Skin of body (tissue), 1 donor: ENCODE measurements at regions not wholly inside any gene's neighbourhood (a gene's known extent, or its start where the extent isn't known, plus 50 kb on each side); places are given as distances from the start of the nearest gene placed in this dataset.

Experiments used
- DNase-seq: peaks from one replicate; lab custom pipeline; 2025; lab: John Stamatoyannopoulos, UW

DNA sequence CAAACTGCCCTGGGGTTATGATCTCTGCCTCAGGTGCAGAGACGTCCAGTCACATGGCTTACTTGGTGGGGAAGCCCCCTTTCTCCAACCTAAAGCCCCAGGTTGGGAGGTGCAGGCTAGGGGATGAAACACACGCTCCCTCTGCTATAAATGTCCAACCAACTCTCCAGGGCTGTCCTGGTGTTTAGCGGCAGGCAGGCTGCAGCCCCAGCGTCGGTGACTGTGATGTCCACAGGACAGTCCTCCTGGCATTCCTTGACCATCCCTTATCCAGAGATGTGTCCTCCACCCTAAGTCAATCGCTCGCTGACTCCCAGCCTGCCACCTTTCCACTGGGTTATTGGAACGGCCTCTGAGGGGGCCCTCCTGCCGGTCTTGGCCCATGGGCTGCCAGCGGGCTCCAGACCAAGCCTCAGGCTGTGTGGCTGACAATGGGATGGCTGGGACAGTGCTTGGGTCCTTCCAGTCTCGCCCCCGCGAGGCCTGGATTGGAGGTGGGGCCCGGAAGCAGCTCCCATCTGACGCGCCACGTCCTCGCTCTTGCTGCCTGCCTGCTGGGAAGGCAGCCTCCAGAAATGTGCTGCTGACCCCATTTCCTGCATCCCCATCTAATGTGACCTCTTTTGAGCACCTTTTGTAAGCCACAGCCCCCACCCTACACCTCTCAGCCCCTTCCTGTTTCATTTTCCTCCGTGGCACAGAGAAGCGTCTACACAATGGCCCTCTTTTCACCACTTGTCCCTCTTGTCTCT, 60.8 kb upstream of the ADRA2C start:
- DNase-seq = no peak

DNA sequence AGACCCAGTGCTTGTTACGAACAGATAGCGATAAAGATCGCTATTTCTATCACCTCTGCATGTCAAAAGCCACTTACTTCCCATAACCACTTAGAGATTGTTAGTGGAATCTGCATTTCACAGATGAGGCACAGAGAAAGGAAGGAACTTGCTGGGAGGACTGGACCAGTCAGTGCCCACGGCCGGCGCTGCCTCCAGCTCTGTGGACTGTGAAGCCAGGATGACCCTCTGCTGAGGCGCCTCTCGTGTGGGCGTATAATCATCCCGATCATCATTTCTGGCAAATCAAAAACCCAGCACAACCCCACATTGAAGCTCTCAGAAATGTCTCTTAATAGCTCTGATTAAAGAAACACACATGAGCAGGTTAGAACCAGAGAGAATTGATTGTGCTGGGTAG, 61.5 kb upstream of the ADRA2C start:
- no peak for DNase-seq

- DNase-seq = no peak
Observed at GRCh38 chr4:3703677-3704521, 62.3 kb upstream of the ADRA2C start.

- no peak for DNase-seq
Observed at GRCh38 chr4:3703343-3703676, 62.9 kb upstream of the ADRA2C start.

- no peak for DNase-seq
Observed at GRCh38 chr4:3702561-3703221, 63.5 kb upstream of the ADRA2C start.

DNA sequence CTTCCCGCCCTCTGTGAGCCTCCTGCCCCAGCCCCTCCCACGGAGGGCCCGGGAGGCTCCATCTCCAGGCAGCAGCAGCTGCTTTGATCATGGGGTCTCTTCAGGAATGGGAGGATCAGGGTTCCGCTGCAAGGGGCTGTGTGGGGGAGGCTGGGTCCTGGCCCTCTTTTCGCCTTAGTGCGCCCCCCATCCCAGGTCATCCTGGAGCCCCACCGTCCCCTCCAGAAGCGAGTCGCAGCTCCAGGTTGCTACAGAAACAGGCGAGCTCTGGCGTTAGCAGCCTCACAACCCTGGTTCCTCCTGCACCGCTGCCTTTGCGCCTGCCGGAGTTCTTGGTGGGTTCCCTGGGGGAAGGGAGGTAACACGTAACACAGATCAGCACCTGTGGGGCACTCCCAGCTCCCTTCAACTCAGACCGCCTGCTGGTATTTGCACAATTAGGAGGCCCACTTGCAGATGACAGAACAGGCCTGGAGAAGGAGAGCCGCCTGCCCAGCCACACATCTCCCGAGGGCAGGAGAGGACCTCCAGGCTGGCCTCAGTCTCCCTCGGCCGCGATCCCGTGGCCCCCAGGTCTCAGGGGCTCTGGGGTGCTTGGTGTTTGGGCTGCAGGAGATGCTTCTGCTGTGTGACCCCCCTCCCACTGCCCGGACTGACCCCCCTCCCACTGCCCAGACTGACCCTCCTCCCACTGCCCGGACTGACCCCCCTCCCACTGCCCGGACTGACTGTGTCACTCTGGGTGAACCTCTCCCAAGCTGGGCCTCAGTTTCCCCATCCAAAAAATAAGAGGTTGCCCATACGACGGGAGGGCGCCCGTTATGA, 64.2 kb upstream of the ADRA2C start:
- no peak for DNase-seq

DNA sequence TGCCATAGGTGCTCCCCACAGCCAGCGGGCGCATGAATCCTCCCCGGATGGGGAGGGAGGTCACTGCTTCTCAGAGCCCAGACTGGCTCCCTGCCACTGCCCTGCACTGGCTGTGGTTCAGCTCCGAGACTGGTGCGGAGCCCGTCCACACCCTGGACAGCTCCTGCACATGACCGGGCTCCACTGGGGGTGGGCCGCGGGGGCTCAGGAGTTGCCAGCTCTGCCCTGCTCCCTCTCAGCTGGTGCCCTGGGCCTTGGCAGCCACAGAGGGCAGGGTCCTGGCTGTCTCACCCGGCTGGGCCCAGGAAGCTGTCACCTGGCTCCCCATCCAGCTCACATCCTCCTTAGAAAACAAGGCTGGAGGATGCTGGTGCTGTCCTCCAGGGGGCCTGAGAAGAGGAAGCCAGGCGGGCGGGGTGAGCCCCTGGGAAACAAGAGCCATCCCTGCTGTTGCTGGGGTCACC, 64.9 kb upstream of the ADRA2C start:
- no peak for DNase-seq

- DNase-seq = no peak
Observed at GRCh38 chr4:3700736-3701135, 65.4 kb upstream of the ADRA2C start.

DNA sequence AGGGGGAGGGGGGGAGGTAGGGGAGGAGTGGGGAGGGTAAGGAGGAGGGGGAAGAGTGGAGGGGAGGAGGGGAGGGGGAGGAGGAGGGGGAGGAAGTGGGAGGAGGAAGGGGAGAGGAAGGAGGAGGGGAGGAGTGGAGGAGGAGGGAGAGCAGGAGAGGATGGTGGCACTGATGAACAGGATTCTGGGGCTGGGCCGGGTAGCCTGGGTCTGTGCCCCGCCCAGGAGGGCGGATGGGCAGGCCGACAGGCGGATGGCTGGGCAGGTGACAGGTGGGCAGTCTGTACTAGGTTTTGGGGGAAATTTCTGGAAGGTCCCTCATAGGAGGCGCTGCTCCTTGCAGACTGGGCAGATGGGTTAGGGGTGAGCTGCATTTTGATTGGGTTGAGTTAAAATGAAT, 66.0 kb upstream of the ADRA2C start:
- DNase-seq = no peak

- DNase-seq = no peak
Observed at GRCh38 chr4:3699678-3700077, 66.5 kb upstream of the ADRA2C start.

- no peak for DNase-seq
Observed at GRCh38 chr4:3699261-3699660, 66.9 kb upstream of the ADRA2C start.

- no peak for DNase-seq
Observed at GRCh38 chr4:3697033-3697432, 69.2 kb upstream of the ADRA2C start.

GRCh38 chr4:3690551-3691152, 75.5 kb upstream of the ADRA2C start:
- no peak for DNase-seq

DNA sequence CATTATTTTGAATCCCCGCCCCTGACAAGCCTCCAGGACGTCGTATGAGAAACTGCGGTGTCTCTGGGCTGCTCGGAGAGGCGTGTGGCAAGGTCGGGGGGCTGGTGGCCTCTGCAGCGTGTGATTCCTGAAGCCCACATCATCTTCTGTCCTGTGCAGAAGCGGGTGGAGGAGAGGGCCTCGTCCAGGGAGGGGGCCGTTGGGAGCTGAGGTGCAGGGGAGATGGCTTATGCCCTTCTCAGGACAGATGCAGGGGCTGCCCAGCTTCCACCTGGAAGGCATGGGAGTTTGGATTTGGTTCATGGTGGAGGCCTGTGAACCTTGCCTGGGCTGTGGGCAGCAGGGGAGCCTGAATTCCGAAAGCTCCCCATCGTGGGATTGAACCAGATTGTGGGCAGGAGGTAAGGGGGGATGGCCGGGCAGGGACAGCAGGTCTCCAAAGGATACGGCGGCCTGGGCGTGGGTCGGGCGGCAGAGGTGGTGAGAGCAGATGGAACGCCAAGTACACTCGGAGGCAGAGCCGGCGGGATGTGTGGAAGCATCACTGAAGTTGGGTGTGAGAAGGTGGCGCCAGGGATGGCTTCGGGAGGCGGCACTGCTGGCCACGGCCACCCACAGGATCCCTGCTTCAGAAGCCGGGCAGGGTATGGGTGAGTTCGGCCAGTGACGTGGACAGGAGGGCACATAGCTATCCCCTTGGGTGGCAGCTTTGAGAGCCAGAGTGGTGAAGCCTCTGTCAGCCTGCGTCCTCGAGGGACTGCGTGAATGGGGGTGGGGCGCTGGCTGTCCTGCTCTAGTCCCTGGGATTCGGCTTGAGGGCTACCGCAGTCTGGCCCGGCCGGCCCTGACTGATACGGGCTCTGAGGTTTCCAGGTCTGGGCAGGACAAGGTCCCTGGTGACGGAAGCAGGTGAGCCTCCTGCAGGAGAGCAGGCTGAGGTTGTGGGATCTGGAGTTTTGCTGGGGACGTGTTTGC, 76.3 kb upstream of the ADRA2C start:
- DNase-seq = no peak

DNA sequence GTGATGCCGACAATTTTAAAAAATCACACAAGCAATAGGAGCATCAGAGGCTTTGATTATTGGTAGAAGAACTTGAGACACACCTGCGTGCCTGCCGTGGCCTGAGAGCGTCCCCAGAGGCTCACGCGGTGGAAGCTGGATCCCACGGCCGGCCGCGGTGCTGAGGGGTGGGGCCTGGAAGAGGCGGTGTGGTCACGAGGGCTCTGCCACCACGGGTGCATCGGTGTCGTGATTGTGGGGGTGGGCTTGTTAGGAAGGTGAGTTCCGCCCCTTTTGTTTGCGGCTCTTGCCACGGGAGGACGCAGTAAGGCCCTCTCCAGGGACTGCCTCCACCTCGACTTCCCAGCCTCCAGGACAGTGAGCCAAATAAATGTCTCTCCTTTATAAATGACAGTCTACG, 77.2 kb upstream of the ADRA2C start:
- DNase-seq = no peak

DNA sequence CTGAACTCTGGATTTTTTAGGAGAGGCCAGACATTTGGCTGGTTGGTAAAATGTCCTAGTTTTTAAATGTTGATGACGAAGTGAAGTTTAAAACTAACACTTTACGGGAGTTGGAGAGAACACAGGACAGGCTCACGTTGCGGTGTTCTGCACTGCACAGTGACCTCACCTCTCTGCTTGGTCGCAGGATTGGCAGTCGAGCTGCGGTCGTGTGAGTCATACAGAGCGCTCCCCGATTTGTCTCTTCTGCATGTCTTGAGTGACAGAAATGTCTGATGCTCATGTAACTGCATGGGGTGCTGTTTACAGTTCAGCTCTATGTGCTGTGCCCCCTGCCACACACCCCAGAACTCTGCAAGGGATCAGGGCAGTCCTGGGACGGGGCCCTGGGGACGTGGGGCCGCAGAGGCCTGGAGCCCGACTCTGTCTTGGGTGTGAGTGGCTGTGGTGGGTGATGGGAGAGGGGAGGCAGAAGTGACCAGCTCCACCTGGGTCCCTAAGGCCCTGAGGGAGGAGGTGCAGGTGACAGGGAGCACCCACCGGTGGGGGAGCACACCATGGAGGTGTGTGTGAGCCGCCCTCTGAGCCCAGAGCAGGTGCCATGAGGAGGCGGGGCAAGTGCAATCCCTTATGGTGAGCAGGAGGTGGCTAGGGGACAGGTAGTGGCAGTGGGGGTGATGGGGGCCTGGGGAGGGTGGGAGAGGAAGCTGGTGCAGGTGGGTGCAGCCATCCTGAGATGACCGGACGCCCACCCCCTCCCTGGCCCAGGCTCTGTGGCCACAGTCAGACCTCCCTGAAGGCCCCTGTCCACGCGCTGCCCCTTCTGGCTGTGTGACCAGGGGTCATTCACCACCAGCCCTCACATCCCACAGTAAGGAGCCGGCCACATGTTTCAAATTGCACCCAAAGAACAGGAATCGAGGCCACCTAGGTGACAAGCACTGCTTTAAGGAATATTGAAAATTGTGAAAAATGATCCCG, 77.9 kb upstream of the ADRA2C start:
- no peak for DNase-seq

DNA sequence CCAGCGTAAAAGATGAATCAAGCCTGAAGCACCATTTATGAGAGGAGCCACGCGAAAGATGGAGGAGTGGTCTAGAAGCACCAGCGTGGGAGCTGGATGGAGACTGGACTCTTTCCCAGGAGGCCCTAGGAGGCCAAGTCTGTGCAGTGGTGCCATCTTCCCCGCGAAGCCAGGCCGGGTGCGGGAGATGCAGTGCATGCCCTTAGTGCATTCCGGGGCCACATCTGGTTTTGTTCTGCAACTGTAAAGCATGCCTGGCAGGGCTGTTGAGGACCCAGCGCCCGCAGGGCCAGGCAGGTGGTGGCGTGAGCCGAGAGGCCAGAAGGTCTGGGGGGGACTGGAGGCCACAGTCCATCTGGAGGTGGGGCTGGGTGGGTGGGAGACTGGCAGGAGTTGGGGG, 78.6 kb upstream of the ADRA2C start:
- DNase-seq = no peak

DNA sequence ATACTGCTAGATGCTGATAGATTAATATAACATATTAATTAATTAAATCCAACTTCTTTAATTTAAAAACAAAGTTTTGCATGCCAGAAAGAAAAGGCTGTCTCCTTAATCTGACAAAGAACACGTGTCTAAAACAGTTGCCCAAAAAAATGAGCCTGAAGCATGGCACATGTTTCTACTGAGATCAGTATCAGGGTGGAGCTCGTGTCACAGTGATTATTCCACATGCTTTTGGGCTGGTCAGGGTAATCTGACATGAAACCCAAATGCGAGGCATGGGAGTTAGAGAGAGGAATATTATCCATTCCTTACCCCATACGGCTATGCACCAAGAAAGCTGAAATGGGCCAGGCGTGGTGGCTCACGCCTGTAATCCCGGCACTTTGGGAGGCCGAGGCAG, 79.4 kb upstream of the ADRA2C start:
- no peak for DNase-seq
